ENCODE measurements at regions not wholly inside any gene's neighbourhood (a gene's known extent, or its start where the extent isn't known, plus 50 kb on each side); places are given as distances from the start of the nearest gene placed in this dataset.

- no peak for DNase-seq
Measured at GRCh38 chr2:177078855-177079254, 133.7 kb upstream of the HNRNPA3 start.

GRCh38 chr2:177080746-177081284, 131.8 kb upstream of the HNRNPA3 start:
- DNase-seq = no peak

- DNase-seq = no peak
Measured at GRCh38 chr2:177084607-177085006, 128.0 kb upstream of the HNRNPA3 start.

GRCh38 chr2:177088529-177088928, 124.1 kb upstream of the HNRNPA3 start:
- DNase-seq = no peak

GRCh38 chr2:177090967-177091366, 121.6 kb upstream of the HNRNPA3 start:
- DNase-seq = no peak

- no peak for DNase-seq
Measured at GRCh38 chr2:177093371-177093770, 119.2 kb upstream of the HNRNPA3 start.

- DNase-seq = no peak
Measured at GRCh38 chr2:177098001-177098613, 114.5 kb upstream of the HNRNPA3 start.

GRCh38 chr2:177101930-177102329, 110.7 kb upstream of the HNRNPA3 start:
- no peak for DNase-seq

- DNase-seq = no peak
Measured at GRCh38 chr2:177106212-177106611, 106.4 kb upstream of the HNRNPA3 start.

- DNase-seq = no peak
Measured at GRCh38 chr2:177108890-177109289, 103.7 kb upstream of the HNRNPA3 start.

- DNase-seq = no peak
Measured at GRCh38 chr2:177114712-177115111, 97.9 kb upstream of the HNRNPA3 start.

- DNase-seq = no peak
Measured at GRCh38 chr2:177117755-177118154, 94.8 kb upstream of the HNRNPA3 start.

- no peak for DNase-seq
Measured at GRCh38 chr2:177118636-177119035, 94.0 kb upstream of the HNRNPA3 start.

- no peak for DNase-seq
Measured at GRCh38 chr2:177119099-177119498, 93.5 kb upstream of the HNRNPA3 start.

- no peak for DNase-seq
Measured at GRCh38 chr2:177123048-177123447, 89.5 kb upstream of the HNRNPA3 start.

GRCh38 chr2:177124371-177124770, 88.2 kb upstream of the HNRNPA3 start:
- no peak for DNase-seq

GRCh38 chr2:177127821-177128220, 84.8 kb upstream of the HNRNPA3 start:
- DNase-seq = no peak

GRCh38 chr2:177129610-177130009, 83.0 kb upstream of the HNRNPA3 start:
- DNase-seq = no peak

GRCh38 chr2:177131858-177132257, 80.7 kb upstream of the HNRNPA3 start:
- no peak for DNase-seq

- DNase-seq = no peak
Measured at GRCh38 chr2:177138823-177139222, 73.8 kb upstream of the HNRNPA3 start.

GRCh38 chr2:177141866-177142265, 70.7 kb upstream of the HNRNPA3 start:
- DNase-seq = no peak

- DNase-seq = peak; percentile 55
Measured at GRCh38 chr2:177143444-177143843, 69.2 kb upstream of the HNRNPA3 start.

GRCh38 chr2:177147093-177147694, 65.4 kb upstream of the HNRNPA3 start:
- peak; percentile 55 for DNase-seq

GRCh38 chr2:177147834-177148445, 64.7 kb upstream of the HNRNPA3 start:
- DNase-seq = no peak
